ENCODE measurements at regions not wholly inside any gene's neighbourhood (a gene's known extent, or its start where the extent isn't known, plus 50 kb on each side); places are given as distances from the start of the nearest gene placed in this dataset.

- Histone ChIP-seq H3K4me1 (ENCODE audit: insufficient read depth, low read length, poor library complexity, severe bottlenecking) (no peaks in the 10 kb centered on the region), H2AFZ (ENCODE audit: low read length) (no peak overlapping the region), H3K36me3 (ENCODE audit: insufficient read depth, low read length) (no peaks in the 10 kb centered on the region), H3K4me3 (ENCODE audit: low read length, poor library complexity, severe bottlenecking) (no peak overlapping the region), H4K20me1 (ENCODE audit: insufficient read depth, low read length, poor library complexity, severe bottlenecking) (no peaks in the 10 kb centered on the region), H3F3A (ENCODE audit: low read depth) (no peaks in the 10 kb centered on the region), H3K9me3 (ENCODE audit: insufficient read depth, low read depth, low read length) (no peaks in the 10 kb centered on the region; the same call in 1 of the 2 replicates), H3K9ac (ENCODE audit: low read depth, low read length, poor library complexity, severe bottlenecking) (no peak overlapping the region), H3K79me2 (ENCODE audit: insufficient read depth, low read length) (no peaks in the 10 kb centered on the region), H3K9me2 (replicated peaks; ENCODE audit: low read depth, low read length) (no peaks in the 10 kb centered on the region), H3K4me2 (ENCODE audit: low read depth, low read length, poor library complexity, severe bottlenecking) (no peak overlapping the region), H3K27me3 (ENCODE audit: insufficient read depth, low read length, poor library complexity, severe bottlenecking) (no peaks in the 10 kb centered on the region)
- TF ChIP-seq CTCF (conservative IDR thresholded peaks at IDR 0.05; ENCODE audit: low read length) (no peak), EZH2phosphoT487 (IDR thresholded peaks at IDR 0.05; ENCODE audit: borderline replicate concordance) (no peak)
These were observed 133.1 kb upstream of the CBLB start for GRCh38 chr3:106001923-106002322.

GRCh38 chr3:106004137-106004681 is 135.4 kb upstream of the CBLB start:
- Histone ChIP-seq H3K4me2 (ENCODE audit: low read depth, low read length, poor library complexity, severe bottlenecking) (no peak overlapping the region), H3K4me1 (ENCODE audit: insufficient read depth, low read length, poor library complexity, severe bottlenecking) (no peaks in the 10 kb centered on the region), H4K20me1 (ENCODE audit: insufficient read depth, low read length, poor library complexity, severe bottlenecking) (no peaks in the 10 kb centered on the region), H3K27me3 (ENCODE audit: insufficient read depth, low read length, poor library complexity, severe bottlenecking) (no peaks in the 10 kb centered on the region), H3F3A (ENCODE audit: low read depth) (no peaks in the 10 kb centered on the region), H3K36me3 (ENCODE audit: insufficient read depth, low read length) (no peaks in the 10 kb centered on the region), H3K9me3 (ENCODE audit: insufficient read depth, low read depth, low read length) (no peaks in the 10 kb centered on the region; the same call in 1 of the 2 replicates), H3K9me2 (replicated peaks; ENCODE audit: low read depth, low read length) (no peaks in the 10 kb centered on the region), H3K79me2 (ENCODE audit: insufficient read depth, low read length) (no peaks in the 10 kb centered on the region), H3K9ac (ENCODE audit: low read depth, low read length, poor library complexity, severe bottlenecking) (no peak overlapping the region), H3K4me3 (ENCODE audit: low read length, poor library complexity, severe bottlenecking) (no peak overlapping the region), H2AFZ (ENCODE audit: low read length) (no peak overlapping the region)
- TF ChIP-seq CTCF (conservative IDR thresholded peaks at IDR 0.05; ENCODE audit: low read length) (no peak), EZH2phosphoT487 (IDR thresholded peaks at IDR 0.05; ENCODE audit: borderline replicate concordance) (no peak)

GRCh38 chr3:106004826-106005225 is 136.0 kb upstream of the CBLB start:
- Histone ChIP-seq H3K4me2 (ENCODE audit: low read depth, low read length, poor library complexity, severe bottlenecking) (no peak overlapping the region), H3K9me2 (replicated peaks; ENCODE audit: low read depth, low read length) (no peaks in the 10 kb centered on the region), H3K36me3 (ENCODE audit: insufficient read depth, low read length) (no peaks in the 10 kb centered on the region), H4K20me1 (ENCODE audit: insufficient read depth, low read length, poor library complexity, severe bottlenecking) (no peaks in the 10 kb centered on the region), H3F3A (ENCODE audit: low read depth) (no peaks in the 10 kb centered on the region), H3K9me3 (ENCODE audit: insufficient read depth, low read depth, low read length) (no peaks in the 10 kb centered on the region), H3K4me3 (ENCODE audit: low read length, poor library complexity, severe bottlenecking) (no peak overlapping the region), H3K27me3 (ENCODE audit: insufficient read depth, low read length, poor library complexity, severe bottlenecking) (no peaks in the 10 kb centered on the region), H3K9ac (ENCODE audit: low read depth, low read length, poor library complexity, severe bottlenecking) (no peak overlapping the region), H2AFZ (ENCODE audit: low read length) (no peak overlapping the region), H3K79me2 (ENCODE audit: insufficient read depth, low read length) (no peaks in the 10 kb centered on the region), H3K4me1 (ENCODE audit: insufficient read depth, low read length, poor library complexity, severe bottlenecking) (no peaks in the 10 kb centered on the region)
- TF ChIP-seq EZH2phosphoT487 (IDR thresholded peaks at IDR 0.05; ENCODE audit: borderline replicate concordance): no peak
- TF ChIP-seq CTCF (conservative IDR thresholded peaks at IDR 0.05; ENCODE audit: low read length): no peak
